HepG2 (cell line): ENCODE measurements at regions not wholly inside any gene's neighbourhood (a gene's known extent, or its start where the extent isn't known, plus 50 kb on each side); places are given as distances from the start of the nearest gene placed in this dataset.

Experiments used
- CBX2 ChIP-seq, 2 experiments: fragments of 200-600 bp in 1 of 2; sonication (generic); formaldehyde crosslinking in 1 of 2; IDR thresholded peaks; 2 replicates each; pipeline versions ENCODE4 v1.7.0 to v1.8.1; 2018 to 2022; ENCODE audit warnings: low read depth in 2 of 2, low read length in 1 of 2, mild to moderate bottlenecking in 1 of 2, missing genetic modification reagents in 1 of 2
- FLYWCH1 ChIP-seq: sonication (generic); formaldehyde crosslinking; IDR thresholded peaks from 2 replicates; pipeline ENCODE4 v1.8.1; 2023; ENCODE audit warnings: mild to moderate bottlenecking, missing genetic modification reagents
- FOXC1 ChIP-seq: sonication (generic); formaldehyde crosslinking; IDR thresholded peaks from 2 replicates; pipeline ENCODE4 v1.8.0; 2022; ENCODE audit warnings: mild to moderate bottlenecking, missing genetic modification reagents, borderline replicate concordance
- KAT7 ChIP-seq: IDR thresholded peaks from 2 replicates; pipeline ENCODE4 v1.6.1; 2018; ENCODE audit warnings: borderline replicate concordance, missing compliant biosample characterization
- KMT2A ChIP-seq: sonication (generic); formaldehyde crosslinking; IDR thresholded peaks from 2 replicates; pipeline ENCODE4 v1.4.0; 2020; ENCODE audit warnings: missing genetic modification reagents
- PHF5A ChIP-seq: IDR thresholded peaks from one replicate; pipeline ENCODE4 v1.6.1; 2018; ENCODE audit warnings: low read depth, missing genetic modification reagents; ENCODE audit not compliant: unreplicated experiment
- YY1 ChIP-seq: IDR thresholded peaks from 2 replicates; pipeline ENCODE4 v1.6.1; 2011; ENCODE audit warnings: low read length, low read depth, moderate library complexity, mild to moderate bottlenecking; ENCODE audit not compliant: insufficient read depth, insufficient replicate concordance
- ZNF605 ChIP-seq: sonication (generic); formaldehyde crosslinking; IDR thresholded peaks from 2 replicates; pipeline ENCODE4 v1.8.0; 2022; ENCODE audit warnings: mild to moderate bottlenecking, missing genetic modification reagents
- ZNF713 ChIP-seq: sonication (generic); formaldehyde crosslinking; IDR thresholded peaks from 2 replicates; pipeline ENCODE4 v1.4.0; 2020; ENCODE audit warnings: mild to moderate bottlenecking, missing genetic modification reagents
- ZNF773 ChIP-seq: sonication (generic); formaldehyde crosslinking; IDR thresholded peaks from 2 replicates; pipeline ENCODE4 v1.4.0; 2020; ENCODE audit warnings: missing genetic modification reagents, borderline replicate concordance
- TF ChIP-seq, protein P1 (sequence below): IDR thresholded peaks from 2 replicates; pipeline ENCODE4 v1.6.1; 2018; ENCODE audit warnings: missing genetic modification reagents
- TF ChIP-seq, protein P2 (sequence below): sonication (generic); formaldehyde crosslinking; IDR thresholded peaks from 2 replicates; pipeline ENCODE4 v1.4.0; 2020; ENCODE audit warnings: missing genetic modification reagents, borderline replicate concordance
- TF ChIP-seq, protein P3 (sequence below): sonication (generic); formaldehyde crosslinking; conservative IDR thresholded peaks from 2 replicates; pipeline ENCODE4 v1.8.0; 2022; ENCODE audit warnings: mild to moderate bottlenecking, moderate library complexity, missing genetic modification reagents
- TF ChIP-seq, protein P4 (sequence below): sonication (generic); formaldehyde crosslinking; IDR thresholded peaks from 2 replicates; pipeline ENCODE4 v1.8.1; 2023; ENCODE audit warnings: mild to moderate bottlenecking, moderate library complexity, missing genetic modification reagents

DNA sequence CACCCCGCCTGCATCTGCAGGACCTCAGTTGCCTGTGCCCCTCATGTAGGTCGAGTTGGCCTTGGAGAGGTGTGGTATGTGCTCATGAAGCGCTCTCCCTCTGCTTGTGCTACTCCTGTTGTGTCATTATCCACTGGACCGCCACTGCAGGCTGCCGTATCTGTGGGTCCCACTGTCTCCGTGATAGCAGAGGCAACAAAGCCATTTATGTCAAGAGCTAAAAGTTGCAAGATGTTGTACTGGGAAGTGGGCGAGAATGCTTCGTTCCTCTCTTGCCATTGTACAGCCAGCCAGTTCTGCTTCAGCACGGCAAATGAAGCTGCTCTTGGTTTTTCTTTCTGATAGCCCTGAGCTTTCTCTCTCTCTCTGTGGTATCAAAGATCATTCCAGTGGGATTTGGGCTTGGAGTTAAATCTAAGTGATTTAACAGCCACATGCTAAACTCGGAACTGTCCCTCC, 89.0 kb downstream of the TMEM212 start (continued):
- TF ChIP-seq, protein P1, sequence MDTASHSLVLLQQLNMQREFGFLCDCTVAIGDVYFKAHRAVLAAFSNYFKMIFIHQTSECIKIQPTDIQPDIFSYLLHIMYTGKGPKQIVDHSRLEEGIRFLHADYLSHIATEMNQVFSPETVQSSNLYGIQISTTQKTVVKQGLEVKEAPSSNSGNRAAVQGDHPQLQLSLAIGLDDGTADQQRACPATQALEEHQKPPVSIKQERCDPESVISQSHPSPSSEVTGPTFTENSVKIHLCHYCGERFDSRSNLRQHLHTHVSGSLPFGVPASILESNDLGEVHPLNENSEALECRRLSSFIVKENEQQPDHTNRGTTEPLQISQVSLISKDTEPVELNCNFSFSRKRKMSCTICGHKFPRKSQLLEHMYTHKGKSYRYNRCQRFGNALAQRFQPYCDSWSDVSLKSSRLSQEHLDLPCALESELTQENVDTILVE (CRISPR knock-in tag), result peak; percentile 20; the same call in 1 of the 2 replicates
- TF ChIP-seq CBX2 (IDR thresholded peaks at IDR 0.05; ENCODE audit: low read depth, low read length) (no peak), CBX2 (CRISPR knock-in tag; IDR thresholded peaks at IDR 0.05; ENCODE audit: low read depth) (no peak), ZNF773 (CRISPR knock-in tag) (no peak), KMT2A (CRISPR knock-in tag) (peak; percentile 86), KAT7 (0 out of 2 replicates have a peak, but pooled peaks have one; percentile 68), PHF5A (CRISPR knock-in tag) (no peak), YY1 (no peak), ZNF713 (CRISPR knock-in tag) (no peak), ZNF605 (CRISPR knock-in tag) (peak; percentile 39; the same call in 1 of the 2 replicates), FLYWCH1 (CRISPR knock-in tag) (no peak), FOXC1 (CRISPR knock-in tag) (0 out of 2 replicates have a peak, but pooled peaks have one; percentile 25)
- TF ChIP-seq, protein P2, sequence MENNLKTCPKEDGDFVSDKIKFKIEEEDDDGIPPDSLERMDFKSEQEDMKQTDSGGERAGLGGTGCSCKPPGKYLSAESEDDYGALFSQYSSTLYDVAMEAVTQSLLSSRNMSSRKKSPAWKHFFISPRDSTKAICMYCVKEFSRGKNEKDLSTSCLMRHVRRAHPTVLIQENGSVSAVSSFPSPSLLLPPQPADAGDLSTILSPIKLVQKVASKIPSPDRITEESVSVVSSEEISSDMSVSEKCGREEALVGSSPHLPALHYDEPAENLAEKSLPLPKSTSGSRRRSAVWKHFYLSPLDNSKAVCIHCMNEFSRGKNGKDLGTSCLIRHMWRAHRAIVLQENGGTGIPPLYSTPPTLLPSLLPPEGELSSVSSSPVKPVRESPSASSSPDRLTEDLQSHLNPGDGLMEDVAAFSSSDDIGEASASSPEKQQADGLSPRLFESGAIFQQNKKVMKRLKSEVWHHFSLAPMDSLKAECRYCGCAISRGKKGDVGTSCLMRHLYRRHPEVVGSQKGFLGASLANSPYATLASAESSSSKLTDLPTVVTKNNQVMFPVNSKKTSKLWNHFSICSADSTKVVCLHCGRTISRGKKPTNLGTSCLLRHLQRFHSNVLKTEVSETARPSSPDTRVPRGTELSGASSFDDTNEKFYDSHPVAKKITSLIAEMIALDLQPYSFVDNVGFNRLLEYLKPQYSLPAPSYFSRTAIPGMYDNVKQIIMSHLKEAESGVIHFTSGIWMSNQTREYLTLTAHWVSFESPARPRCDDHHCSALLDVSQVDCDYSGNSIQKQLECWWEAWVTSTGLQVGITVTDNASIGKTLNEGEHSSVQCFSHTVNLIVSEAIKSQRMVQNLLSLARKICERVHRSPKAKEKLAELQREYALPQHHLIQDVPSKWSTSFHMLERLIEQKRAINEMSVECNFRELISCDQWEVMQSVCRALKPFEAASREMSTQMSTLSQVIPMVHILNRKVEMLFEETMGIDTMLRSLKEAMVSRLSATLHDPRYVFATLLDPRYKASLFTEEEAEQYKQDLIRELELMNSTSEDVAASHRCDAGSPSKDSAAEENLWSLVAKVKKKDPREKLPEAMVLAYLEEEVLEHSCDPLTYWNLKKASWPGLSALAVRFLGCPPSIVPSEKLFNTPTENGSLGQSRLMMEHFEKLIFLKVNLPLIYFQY (CRISPR knock-in tag), result 0 out of 2 replicates have a peak, but pooled peaks have one; percentile 15
- TF ChIP-seq, protein P3, sequence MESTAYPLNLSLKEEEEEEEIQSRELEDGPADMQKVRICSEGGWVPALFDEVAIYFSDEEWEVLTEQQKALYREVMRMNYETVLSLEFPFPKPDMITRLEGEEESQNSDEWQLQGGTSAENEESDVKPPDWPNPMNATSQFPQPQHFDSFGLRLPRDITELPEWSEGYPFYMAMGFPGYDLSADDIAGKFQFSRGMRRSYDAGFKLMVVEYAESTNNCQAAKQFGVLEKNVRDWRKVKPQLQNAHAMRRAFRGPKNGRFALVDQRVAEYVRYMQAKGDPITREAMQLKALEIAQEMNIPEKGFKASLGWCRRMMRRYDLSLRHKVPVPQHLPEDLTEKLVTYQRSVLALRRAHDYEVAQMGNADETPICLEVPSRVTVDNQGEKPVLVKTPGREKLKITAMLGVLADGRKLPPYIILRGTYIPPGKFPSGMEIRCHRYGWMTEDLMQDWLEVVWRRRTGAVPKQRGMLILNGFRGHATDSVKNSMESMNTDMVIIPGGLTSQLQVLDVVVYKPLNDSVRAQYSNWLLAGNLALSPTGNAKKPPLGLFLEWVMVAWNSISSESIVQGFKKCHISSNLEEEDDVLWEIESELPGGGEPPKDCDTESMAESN (CRISPR knock-in tag), result peak; percentile 83; the same call in 1 of the 2 replicates
- TF ChIP-seq, protein P4, sequence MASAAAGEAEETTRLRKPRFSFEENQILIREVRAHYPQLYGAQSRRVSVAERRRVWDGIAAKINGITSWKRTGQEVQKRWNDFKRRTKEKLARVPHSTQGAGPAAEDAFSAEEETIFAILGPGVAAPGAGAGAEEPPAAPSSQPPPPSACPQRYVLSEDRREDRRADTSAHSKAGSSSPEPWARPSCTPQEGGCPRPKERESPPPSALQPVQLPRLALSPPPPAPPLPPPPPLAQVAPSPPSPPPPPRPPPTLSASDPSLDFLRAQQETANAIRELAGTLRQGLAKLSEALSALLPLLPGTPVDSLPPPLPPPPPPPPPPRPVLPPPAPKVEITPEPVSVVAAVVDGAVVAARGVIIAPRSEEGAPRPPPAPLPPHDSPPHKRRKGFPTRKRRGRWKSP, result 0 out of 2 replicates have a peak, but pooled peaks have one; percentile 29
